Endodermal cell (in vitro differentiated cells): ENCODE measurements at regions not wholly inside any gene's neighbourhood (a gene's known extent, or its start where the extent isn't known, plus 50 kb on each side); places are given as distances from the start of the nearest gene placed in this dataset.

Experiments used
- DNase-seq: peaks from one replicate; pipeline ENCODE4 v3.0.0-alpha.2; 2017
- H3K27ac ChIP-seq: 2 replicates; pipeline ENCODE4 v1.5.1; 2013; ENCODE audit warnings: mild to moderate bottlenecking, low read depth, low read length, moderate library complexity
- H3K27me3 ChIP-seq: 2 replicates; pipeline ENCODE4 v1.6.1; 2013; ENCODE audit warnings: mild to moderate bottlenecking, low read length, moderate library complexity; ENCODE audit not compliant: insufficient read depth, control insufficient read depth, poor library complexity, severe bottlenecking
- H3K36me3 ChIP-seq: 2 replicates; pipeline ENCODE4 v1.7.0; 2013; ENCODE audit warnings: mild to moderate bottlenecking, low read length, moderate library complexity; ENCODE audit not compliant: control insufficient read depth, insufficient read depth
- H3K4me1 ChIP-seq: one replicate; pipeline ENCODE4 v1.7.0; 2013; ENCODE audit warnings: low read length; ENCODE audit not compliant: control insufficient read depth, insufficient read depth
- H3K4me3 ChIP-seq: 2 replicates; pipeline ENCODE4 v1.5.1; 2013; ENCODE audit warnings: mild to moderate bottlenecking, low read length, moderate library complexity
- H3K9ac ChIP-seq: 2 replicates; pipeline ENCODE4 v1.6.1; 2013; ENCODE audit warnings: mild to moderate bottlenecking, low read length, moderate library complexity; ENCODE audit not compliant: poor library complexity, severe bottlenecking; ENCODE audit errors: extremely low read depth
- H3K9me3 ChIP-seq: 2 replicates; pipeline ENCODE4 v1.6.1; 2013; ENCODE audit warnings: mild to moderate bottlenecking, low read length, moderate library complexity; ENCODE audit not compliant: control insufficient read depth
- H3K27ac Mint-ChIP-seq: 2 replicates; pipeline ENCODE4 v1.8.0; 2020; ENCODE audit warnings: mixed read lengths
- H3K27me3 Mint-ChIP-seq: 2 replicates; pipeline ENCODE4 v1.8.0; 2021; ENCODE audit warnings: mild to moderate bottlenecking, mixed read lengths; ENCODE audit not compliant: insufficient read depth
- H3K36me3 Mint-ChIP-seq: 2 replicates; pipeline ENCODE4 v1.8.0; 2020; ENCODE audit warnings: low read depth, mixed read lengths
- H3K4me1 Mint-ChIP-seq: 2 replicates; pipeline ENCODE4 v1.8.0; 2020; ENCODE audit warnings: mixed read lengths
- H3K4me3 Mint-ChIP-seq: 2 replicates; pipeline ENCODE4 v1.8.0; 2020; ENCODE audit warnings: mild to moderate bottlenecking, moderate library complexity, mixed read lengths
- H3K9me3 Mint-ChIP-seq: 2 replicates; pipeline ENCODE4 v1.8.0; 2020; ENCODE audit warnings: mild to moderate bottlenecking, mixed read lengths
- CTCF ChIP-seq: fragments of 200-600 bp; sonication (generic); conservative IDR thresholded peaks from 2 replicates; pipeline ENCODE4 v1.5.0; 2021; ENCODE audit warnings: antibody characterized with exemption, mild to moderate bottlenecking
- WGBS, 2 experiments: methylation state at CpG; one replicate each; pipeline versions ENCODE4 v1.1.5 to v1.1.7; 2013; ENCODE audit warnings: missing lambda C conversion rate in 2 of 2, mixed read lengths in 1 of 2; ENCODE audit not compliant: insufficient coverage in 1 of 2, insufficient read length in 1 of 2; 5-methylcytosine and 5-hydroxymethylcytosine counted together

GRCh38 chr13:85303630-85304029 lies 495.6 kb downstream of the SLITRK6 start:
- H3K27me3 ChIP-seq, result peaks cover 4% of the 10 kb centered on the region
- Mint-ChIP-seq H3K36me3 (no peaks in the 10 kb centered on the region), H3K4me1 (no peaks in the 10 kb centered on the region), H3K9me3 (no peaks in the 10 kb centered on the region), H3K4me3 (no peak overlapping the region), H3K27me3 (no peaks in the 10 kb centered on the region), H3K27ac (no peak overlapping the region)
- H3K36me3 ChIP-seq, result no peaks in the 10 kb centered on the region
- H3K27ac ChIP-seq, result no peak overlapping the region
- no peaks in the 10 kb centered on the region for H3K9me3 ChIP-seq
- WGBS, 2 experiments, result 67% methylated on average over 3 to 4 of the region's 4 CpGs
- H3K9ac ChIP-seq, result no peak overlapping the region
- DNase-seq, result no peak
- H3K4me1 ChIP-seq, result no peaks in the 10 kb centered on the region
- no peak overlapping the region for H3K4me3 ChIP-seq
- TF ChIP-seq CTCF, result no peak

- Mint-ChIP-seq H3K9me3 (no peaks in the 10 kb centered on the region), H3K27ac (no peak overlapping the region), H3K27me3 (no peaks in the 10 kb centered on the region), H3K36me3 (no peaks in the 10 kb centered on the region), H3K4me1 (no peaks in the 10 kb centered on the region), H3K4me3 (no peak overlapping the region)
- Histone ChIP-seq H3K27me3 (no peaks in the 10 kb centered on the region), H3K27ac (no peak overlapping the region), H3K4me3 (no peak overlapping the region), H3K9ac (no peak overlapping the region), H3K9me3 (no peaks in the 10 kb centered on the region), H3K4me1 (no peaks in the 10 kb centered on the region), H3K36me3 (no peaks in the 10 kb centered on the region)
- peak; percentile 35 for TF ChIP-seq CTCF
- WGBS, 2 experiments, result 100% methylated on average over 1 of the region's 1 CpG; no CpG with 5 or more reads in 1 of the 2 experiments
- DNase-seq, result no peak
These were observed 500.8 kb downstream of the SLITRK6 start for GRCh38 chr13:85298387-85298924.

GRCh38 chr13:85288698-85289097 lies 510.5 kb downstream of the SLITRK6 start:
- no peak overlapping the region for H3K27ac ChIP-seq
- H3K4me3 ChIP-seq, result no peak overlapping the region
- H3K27me3 ChIP-seq, result no peaks in the 10 kb centered on the region
- Mint-ChIP-seq H3K27me3 (no peaks in the 10 kb centered on the region), H3K4me3 (no peak overlapping the region), H3K27ac (no peak overlapping the region), H3K4me1 (no peaks in the 10 kb centered on the region), H3K9me3 (no peaks in the 10 kb centered on the region), H3K36me3 (no peaks in the 10 kb centered on the region)
- TF ChIP-seq CTCF, result no peak
- H3K9ac ChIP-seq, result no peak overlapping the region
- H3K4me1 ChIP-seq, result no peaks in the 10 kb centered on the region
- no peak for DNase-seq
- H3K36me3 ChIP-seq, result no peaks in the 10 kb centered on the region
- H3K9me3 ChIP-seq, result no peaks in the 10 kb centered on the region
- 52% methylated on average over 1 of the region's 1 CpG; no CpG with 5 or more reads in 1 of the 2 experiments for WGBS, 2 experiments
